T-helper 1 cell treated with Interleukin-12 subunit alpha and Interleukin-12 subunit beta and Interleukin-4 antibody, amounts not matched to agents 30 μg/mL and 1 μg/mL, for 36 hours (primary cell): ENCODE measurements at regions not wholly inside any gene's neighbourhood (a gene's known extent, or its start where the extent isn't known, plus 50 kb on each side); places are given as distances from the start of the nearest gene placed in this dataset.

ENCODE experiments used
- H3K27ac Mint-ChIP-seq: one replicate; pipeline ENCODE4 v1.8.0; 2021; ENCODE audit warnings: mild to moderate bottlenecking, mixed read lengths
- H3K27me3 Mint-ChIP-seq: one replicate; pipeline ENCODE4 v1.8.0; 2021; ENCODE audit warnings: low read depth, mixed read lengths
- H3K36me3 Mint-ChIP-seq: one replicate; pipeline ENCODE4 v1.8.0; 2021; ENCODE audit warnings: low read depth, mixed read lengths
- H3K4me1 Mint-ChIP-seq: one replicate; pipeline ENCODE4 v1.8.0; 2021; ENCODE audit warnings: low read depth, mixed read lengths
- H3K4me3 Mint-ChIP-seq: one replicate; pipeline ENCODE4 v1.8.0; 2021; ENCODE audit warnings: mild to moderate bottlenecking, moderate library complexity, mixed read lengths
- H3K9me3 Mint-ChIP-seq: one replicate; pipeline ENCODE4 v1.8.0; 2021; ENCODE audit warnings: mixed read lengths

GRCh38 chr18:10009321-10010144 lies 95.7 kb downstream of the VAPA start:
- no peaks in the 10 kb centered on the region for H3K9me3 Mint-ChIP-seq
- no peak overlapping the region for H3K27ac Mint-ChIP-seq
- H3K27me3 Mint-ChIP-seq: peaks cover 7% of the 10 kb centered on the region
- no peaks in the 10 kb centered on the region for H3K4me1 Mint-ChIP-seq
- no peaks in the 10 kb centered on the region for H3K36me3 Mint-ChIP-seq
- H3K4me3 Mint-ChIP-seq: no peak overlapping the region

GRCh38 chr18:10010611-10011015 lies 96.8 kb downstream of the VAPA start:
- Mint-ChIP-seq H3K9me3 (no peaks in the 10 kb centered on the region), H3K36me3 (no peaks in the 10 kb centered on the region), H3K4me1 (no peaks in the 10 kb centered on the region), H3K4me3 (no peak overlapping the region), H3K27me3 (peaks cover 7% of the 10 kb centered on the region), H3K27ac (no peak overlapping the region)

- H3K4me1 Mint-ChIP-seq: no peaks in the 10 kb centered on the region
- peaks cover 7% of the 10 kb centered on the region for H3K27me3 Mint-ChIP-seq
- no peaks in the 10 kb centered on the region for H3K36me3 Mint-ChIP-seq
- no peak overlapping the region for H3K27ac Mint-ChIP-seq
- H3K9me3 Mint-ChIP-seq: no peaks in the 10 kb centered on the region
- H3K4me3 Mint-ChIP-seq: no peak overlapping the region
Observed at GRCh38 chr18:10011061-10011460, 97.2 kb downstream of the VAPA start.

DNA sequence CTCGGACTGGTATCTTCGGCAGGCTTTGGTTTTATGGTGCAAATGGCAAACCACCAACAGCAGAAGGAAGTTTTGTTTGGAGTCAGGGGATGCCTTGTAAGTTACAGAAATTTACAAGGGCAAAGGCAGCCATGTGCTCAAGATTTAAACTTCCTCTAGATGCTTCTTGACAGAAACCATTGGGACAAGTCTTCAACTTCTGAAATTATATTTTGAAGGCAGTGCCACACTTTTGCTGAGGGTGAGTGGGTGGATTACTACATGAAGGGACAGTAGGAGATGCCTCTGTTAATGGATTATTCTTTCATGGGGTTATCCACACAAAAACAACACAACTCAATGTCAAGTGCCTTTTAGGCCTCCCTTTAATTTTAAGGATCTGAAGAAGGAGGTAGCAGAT lies 97.9 kb downstream of the VAPA start:
- no peaks in the 10 kb centered on the region for H3K36me3 Mint-ChIP-seq
- H3K27me3 Mint-ChIP-seq: peaks cover 4% of the 10 kb centered on the region
- H3K4me1 Mint-ChIP-seq: no peaks in the 10 kb centered on the region
- H3K27ac Mint-ChIP-seq: no peak overlapping the region
- no peaks in the 10 kb centered on the region for H3K9me3 Mint-ChIP-seq
- no peak overlapping the region for H3K4me3 Mint-ChIP-seq

DNA sequence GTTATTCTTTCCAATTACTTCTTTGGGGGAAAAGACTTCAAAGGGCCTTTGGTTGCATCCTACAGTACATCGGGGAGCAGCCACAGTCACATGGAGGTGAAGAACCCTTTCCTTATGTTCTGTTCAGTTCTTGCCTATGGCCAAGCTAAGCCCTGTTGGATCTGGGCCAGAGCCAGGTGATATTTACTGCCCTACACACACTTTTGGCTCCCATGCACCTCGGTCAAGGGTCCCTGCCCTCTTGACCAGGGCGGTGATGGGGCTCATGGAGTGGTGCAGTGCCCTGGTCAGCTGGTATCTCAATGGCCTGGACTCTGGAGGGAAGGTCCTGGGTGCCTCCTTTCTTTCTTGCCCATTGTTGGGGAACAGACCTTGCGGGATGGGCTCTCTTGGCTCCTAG lies 98.7 kb downstream of the VAPA start:
- no peaks in the 10 kb centered on the region for H3K4me1 Mint-ChIP-seq
- no peak overlapping the region for H3K27ac Mint-ChIP-seq
- no peaks in the 10 kb centered on the region for H3K36me3 Mint-ChIP-seq
- no peak overlapping the region for H3K4me3 Mint-ChIP-seq
- H3K9me3 Mint-ChIP-seq: no peaks in the 10 kb centered on the region
- H3K27me3 Mint-ChIP-seq: peaks cover 4% of the 10 kb centered on the region

- no peaks in the 10 kb centered on the region for H3K9me3 Mint-ChIP-seq
- H3K4me1 Mint-ChIP-seq: no peaks in the 10 kb centered on the region
- no peaks in the 10 kb centered on the region for H3K36me3 Mint-ChIP-seq
- no peak overlapping the region for H3K27ac Mint-ChIP-seq
- no peak overlapping the region for H3K4me3 Mint-ChIP-seq
- no peaks in the 10 kb centered on the region for H3K27me3 Mint-ChIP-seq
Observed at GRCh38 chr18:10013621-10014543, 100.1 kb downstream of the VAPA start.

DNA sequence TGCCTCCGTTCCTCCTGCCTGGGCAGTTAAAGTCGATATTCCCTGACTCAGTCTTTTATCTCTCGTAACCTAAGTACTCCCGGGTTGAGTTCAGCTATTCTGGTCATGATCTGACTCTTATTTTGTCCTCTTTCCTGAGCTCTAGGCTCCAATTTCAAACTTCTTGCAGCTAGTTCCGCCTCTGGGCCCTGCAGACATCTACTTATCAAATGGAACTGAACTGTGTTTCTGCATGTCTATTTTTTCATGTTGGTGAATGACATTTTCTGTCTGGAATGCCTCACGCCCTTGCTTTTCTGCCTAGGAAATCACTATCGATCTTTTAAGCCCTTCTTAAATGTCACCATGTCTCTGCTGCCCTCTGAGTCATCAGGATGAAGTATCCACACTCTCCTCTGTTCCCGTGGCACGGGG lies 101.5 kb downstream of the VAPA start:
- Mint-ChIP-seq H3K4me3 (no peak overlapping the region), H3K27me3 (no peaks in the 10 kb centered on the region), H3K4me1 (no peaks in the 10 kb centered on the region), H3K36me3 (no peaks in the 10 kb centered on the region), H3K27ac (no peak overlapping the region), H3K9me3 (no peaks in the 10 kb centered on the region)

- no peak overlapping the region for H3K27ac Mint-ChIP-seq
- H3K27me3 Mint-ChIP-seq: no peaks in the 10 kb centered on the region
- H3K4me3 Mint-ChIP-seq: no peak overlapping the region
- H3K9me3 Mint-ChIP-seq: no peaks in the 10 kb centered on the region
- no peaks in the 10 kb centered on the region for H3K4me1 Mint-ChIP-seq
- H3K36me3 Mint-ChIP-seq: no peaks in the 10 kb centered on the region
Observed at GRCh38 chr18:10015941-10016819, 102.4 kb downstream of the VAPA start.

DNA sequence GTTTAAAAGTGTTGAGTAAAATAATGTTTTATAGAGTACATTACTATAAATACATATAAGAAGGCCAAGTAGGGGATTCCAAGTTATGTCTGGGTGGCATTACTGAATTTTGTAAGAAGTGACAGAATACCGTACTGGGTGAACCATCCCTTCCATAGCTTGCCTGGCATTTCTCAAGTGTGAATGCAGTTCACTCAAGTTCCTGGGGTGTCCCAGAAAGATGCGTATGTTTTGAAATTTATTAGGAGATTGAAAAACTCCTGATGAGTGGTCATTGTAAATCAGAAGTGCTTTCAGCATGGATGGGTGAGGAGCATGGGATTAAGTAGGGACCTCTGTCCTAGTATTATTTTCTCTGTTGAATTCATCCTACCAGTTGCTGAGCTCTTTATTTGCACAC lies 103.2 kb downstream of the VAPA start:
- H3K9me3 Mint-ChIP-seq: no peaks in the 10 kb centered on the region
- H3K4me1 Mint-ChIP-seq: no peaks in the 10 kb centered on the region
- H3K36me3 Mint-ChIP-seq: no peaks in the 10 kb centered on the region
- no peak overlapping the region for H3K4me3 Mint-ChIP-seq
- no peaks in the 10 kb centered on the region for H3K27me3 Mint-ChIP-seq
- H3K27ac Mint-ChIP-seq: no peak overlapping the region

DNA sequence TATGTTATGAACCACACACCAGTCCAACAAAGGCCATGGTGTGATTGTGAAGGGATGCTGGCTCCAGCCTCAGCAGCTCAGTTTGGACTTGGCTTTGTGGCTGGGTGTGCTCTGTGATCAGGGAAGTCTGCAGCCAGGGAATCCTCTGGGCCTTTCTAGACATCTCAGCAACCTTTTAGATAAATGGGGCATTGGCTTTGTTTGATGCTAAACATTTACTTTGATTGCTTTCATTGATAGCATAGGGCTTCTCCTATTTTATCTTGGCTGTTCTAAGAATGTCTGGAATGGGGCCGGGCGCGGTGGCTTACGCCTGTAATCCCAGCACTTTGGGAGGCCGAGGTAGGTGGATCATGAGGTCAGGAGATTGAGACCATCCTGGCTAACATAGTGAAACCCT lies 104.5 kb downstream of the VAPA start:
- H3K4me3 Mint-ChIP-seq: no peak overlapping the region
- H3K9me3 Mint-ChIP-seq: no peaks in the 10 kb centered on the region
- no peaks in the 10 kb centered on the region for H3K27me3 Mint-ChIP-seq
- H3K4me1 Mint-ChIP-seq: no peaks in the 10 kb centered on the region
- H3K27ac Mint-ChIP-seq: no peak overlapping the region
- no peaks in the 10 kb centered on the region for H3K36me3 Mint-ChIP-seq

DNA sequence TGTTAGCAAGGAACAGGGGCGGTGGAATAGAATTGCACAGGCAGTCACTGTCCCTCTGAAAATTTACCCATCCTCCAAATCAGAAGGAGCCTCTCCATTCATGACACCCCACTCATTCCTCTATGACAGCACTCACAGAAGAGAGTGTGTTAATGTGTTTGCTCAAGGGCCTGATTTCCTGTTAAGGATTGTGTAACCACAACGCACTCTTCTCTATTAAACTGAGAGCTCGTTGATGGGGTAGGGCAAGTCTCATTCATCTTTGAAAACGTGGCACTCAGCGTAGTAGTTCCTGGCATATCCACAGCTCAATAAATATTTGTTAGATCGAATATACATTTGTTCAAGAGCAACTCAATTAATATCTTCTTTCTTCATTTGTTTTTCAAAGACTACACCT lies 106.4 kb downstream of the VAPA start:
- H3K4me3 Mint-ChIP-seq: no peak overlapping the region
- H3K36me3 Mint-ChIP-seq: no peaks in the 10 kb centered on the region
- no peak overlapping the region for H3K27ac Mint-ChIP-seq
- no peaks in the 10 kb centered on the region for H3K27me3 Mint-ChIP-seq
- no peaks in the 10 kb centered on the region for H3K4me1 Mint-ChIP-seq
- no peaks in the 10 kb centered on the region for H3K9me3 Mint-ChIP-seq

GRCh38 chr18:10022365-10022764 lies 108.5 kb downstream of the VAPA start:
- Mint-ChIP-seq H3K27ac (no peak overlapping the region), H3K4me1 (no peaks in the 10 kb centered on the region), H3K9me3 (no peaks in the 10 kb centered on the region), H3K27me3 (no peaks in the 10 kb centered on the region), H3K4me3 (no peak overlapping the region), H3K36me3 (no peaks in the 10 kb centered on the region)

- H3K4me1 Mint-ChIP-seq: no peaks in the 10 kb centered on the region
- no peaks in the 10 kb centered on the region for H3K27me3 Mint-ChIP-seq
- no peaks in the 10 kb centered on the region for H3K9me3 Mint-ChIP-seq
- no peaks in the 10 kb centered on the region for H3K36me3 Mint-ChIP-seq
- no peak overlapping the region for H3K4me3 Mint-ChIP-seq
- H3K27ac Mint-ChIP-seq: no peak overlapping the region
Observed at GRCh38 chr18:10023853-10024570, 110.2 kb downstream of the VAPA start.
